RWPE2 (cell line): ENCODE measurements at regions not wholly inside any gene's neighbourhood (a gene's known extent, or its start where the extent isn't known, plus 50 kb on each side); places are given as distances from the start of the nearest gene placed in this dataset.

ENCODE experiments used
- ATAC-seq: fragments of 200-7000 bp; cut with Tn5 transposase; 3 replicates; pipeline ENCODE4 v1.9.1; 2021; ENCODE audit warnings: low read depth
- DNase-seq: peaks from one replicate; pipeline ENCODE4 v3.0.0-alpha.2; 2020; ENCODE audit warnings: low spot score
- H3K27ac ChIP-seq: fragments of 450-650 bp; 2 replicates; pipeline ENCODE4 v1.5.1; 2017; ENCODE audit warnings: mild to moderate bottlenecking; ENCODE audit not compliant: poor library complexity, severe bottlenecking
- H3K27me3 ChIP-seq: fragments of 250-450 bp; sonication (Bioruptor Pico); 2 replicates; pipeline ENCODE4 v1.5.1; 2021; ENCODE audit warnings: mild to moderate bottlenecking, moderate library complexity; ENCODE audit not compliant: insufficient read depth, poor library complexity, severe bottlenecking
- H3K36me3 ChIP-seq: fragments of 250-450 bp; sonication (Bioruptor Pico); 2 replicates; pipeline ENCODE4 v1.5.1; 2020; ENCODE audit warnings: low read depth, mild to moderate bottlenecking, moderate library complexity
- H3K4me1 ChIP-seq: fragments of 250-450 bp; sonication (Bioruptor Pico); 2 replicates; pipeline ENCODE4 v1.5.1; 2021; ENCODE audit warnings: mild to moderate bottlenecking, moderate library complexity; ENCODE audit not compliant: insufficient read depth, poor library complexity, severe bottlenecking
- H3K4me3 ChIP-seq: fragments of 250-450 bp; sonication (Bioruptor Pico); 2 replicates; pipeline ENCODE4 v1.5.1; 2021; ENCODE audit warnings: mild to moderate bottlenecking, moderate library complexity; ENCODE audit not compliant: severe bottlenecking
- H3K9me3 ChIP-seq: fragments of 250-450 bp; sonication (Bioruptor Pico); 2 replicates; pipeline ENCODE4 v1.5.1; 2021; ENCODE audit warnings: mild to moderate bottlenecking, moderate library complexity; ENCODE audit not compliant: severe bottlenecking
- CTCF ChIP-seq: fragments of 450-650 bp; IDR thresholded peaks from one replicate; pipeline ENCODE4 v1.5.1; 2017; ENCODE audit warnings: mild to moderate bottlenecking, moderate library complexity; ENCODE audit not compliant: poor library complexity, severe bottlenecking

- Histone ChIP-seq H3K4me1 (peaks cover 19% of the 10 kb centered on the region), H3K9me3 (no peaks in the 10 kb centered on the region), H3K27me3 (no peaks in the 10 kb centered on the region), H3K4me3 (no peak overlapping the region), H3K27ac (no peak overlapping the region), H3K36me3 (no peaks in the 10 kb centered on the region)
- TF ChIP-seq CTCF: no peak
- ATAC-seq (no peak), DNase-seq (no peak)
Observed at GRCh38 chr14:51307551-51307950, 67.5 kb downstream of the TMX1 start.

- no peak for DNase-seq
- H3K27me3 ChIP-seq: no peaks in the 10 kb centered on the region
- H3K4me3 ChIP-seq: no peak overlapping the region
- H3K36me3 ChIP-seq: no peaks in the 10 kb centered on the region
- H3K4me1 ChIP-seq: peaks cover 18% of the 10 kb centered on the region
- TF ChIP-seq CTCF: no peak
- H3K27ac ChIP-seq: no peak overlapping the region
- no peak for ATAC-seq
- no peaks in the 10 kb centered on the region for H3K9me3 ChIP-seq
Observed at GRCh38 chr14:51308866-51309265, 68.8 kb downstream of the TMX1 start.

GRCh38 chr14:51310505-51310944, 70.5 kb downstream of the TMX1 start:
- H3K27ac ChIP-seq: no peak overlapping the region
- no peak for DNase-seq
- H3K4me3 ChIP-seq: no peak overlapping the region
- H3K36me3 ChIP-seq: no peaks in the 10 kb centered on the region
- no peak for TF ChIP-seq CTCF
- H3K27me3 ChIP-seq: no peaks in the 10 kb centered on the region
- ATAC-seq: no peak
- H3K9me3 ChIP-seq: no peaks in the 10 kb centered on the region
- H3K4me1 ChIP-seq: peaks cover 2% of the 10 kb centered on the region

- Histone ChIP-seq H3K27me3 (no peaks in the 10 kb centered on the region), H3K27ac (no peak overlapping the region), H3K9me3 (no peaks in the 10 kb centered on the region), H3K4me1 (peaks cover under 1% of the 10 kb centered on the region), H3K4me3 (no peak overlapping the region), H3K36me3 (no peaks in the 10 kb centered on the region)
- DNase-seq (no peak), ATAC-seq (no peak)
- no peak for TF ChIP-seq CTCF
Observed at GRCh38 chr14:51314321-51315015, 74.4 kb downstream of the TMX1 start.

DNA sequence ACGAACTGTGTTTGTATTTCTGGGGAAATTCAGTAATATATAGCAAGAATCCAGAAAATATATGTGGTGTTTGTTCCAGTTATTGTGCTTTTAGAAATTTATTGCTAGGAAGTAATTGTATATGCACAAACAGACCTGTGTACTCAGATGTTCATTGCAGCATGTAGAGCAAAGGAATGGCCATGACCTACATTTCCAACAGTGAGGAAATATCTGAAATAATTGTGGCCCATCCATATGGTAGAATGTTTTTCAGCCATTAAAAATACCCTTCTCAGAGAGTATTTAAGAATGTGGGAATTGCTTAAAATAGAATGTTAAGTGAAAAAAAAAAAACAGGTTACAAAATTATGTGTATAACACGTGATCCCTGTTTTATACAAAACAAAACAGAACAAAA, 77.3 kb downstream of the TMX1 start:
- peaks cover 6% of the 10 kb centered on the region for H3K4me1 ChIP-seq
- no peaks in the 10 kb centered on the region for H3K27me3 ChIP-seq
- ATAC-seq (no peak), DNase-seq (no peak)
- no peak for TF ChIP-seq CTCF
- no peak overlapping the region for H3K4me3 ChIP-seq
- H3K27ac ChIP-seq: no peak overlapping the region
- H3K36me3 ChIP-seq: no peaks in the 10 kb centered on the region
- H3K9me3 ChIP-seq: no peaks in the 10 kb centered on the region
